ENCODE measurements at regions not wholly inside any gene's neighbourhood (a gene's known extent, or its start where the extent isn't known, plus 50 kb on each side); places are given as distances from the start of the nearest gene placed in this dataset.
"Not testable (repeated sequence)": the region's sequence is repeated elsewhere in the genome, so short reads cannot be mapped to it uniquely, and the experiment has no call there.

DNA sequence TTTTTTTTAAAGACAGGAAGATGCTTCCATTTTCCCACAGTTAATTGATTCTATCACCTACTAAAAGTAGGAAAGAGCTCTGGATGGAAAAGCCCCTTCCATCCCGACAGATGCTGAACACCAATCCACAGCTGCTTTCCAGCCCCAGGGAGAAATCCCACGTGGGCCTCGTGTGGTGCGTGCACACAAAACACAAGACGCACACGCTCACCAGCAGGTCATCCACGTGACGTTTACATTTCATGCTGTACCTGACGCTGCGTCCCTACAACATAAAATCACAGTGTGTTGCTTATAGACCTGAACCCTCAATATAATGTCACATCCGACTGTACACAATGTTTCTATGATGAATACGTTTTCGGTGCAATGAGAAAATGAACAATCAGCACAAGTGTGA lies 50.2 kb upstream of the DACT2 start:
- DNase-seq = no peak
- no peak for TF ChIP-seq GATA1 (IDR thresholded peaks at IDR 0.05; ENCODE audit: low read depth, low read length)
- TF ChIP-seq POLR2A (IDR thresholded peaks at IDR 0.05; ENCODE audit: low read length) = no peak

DNA sequence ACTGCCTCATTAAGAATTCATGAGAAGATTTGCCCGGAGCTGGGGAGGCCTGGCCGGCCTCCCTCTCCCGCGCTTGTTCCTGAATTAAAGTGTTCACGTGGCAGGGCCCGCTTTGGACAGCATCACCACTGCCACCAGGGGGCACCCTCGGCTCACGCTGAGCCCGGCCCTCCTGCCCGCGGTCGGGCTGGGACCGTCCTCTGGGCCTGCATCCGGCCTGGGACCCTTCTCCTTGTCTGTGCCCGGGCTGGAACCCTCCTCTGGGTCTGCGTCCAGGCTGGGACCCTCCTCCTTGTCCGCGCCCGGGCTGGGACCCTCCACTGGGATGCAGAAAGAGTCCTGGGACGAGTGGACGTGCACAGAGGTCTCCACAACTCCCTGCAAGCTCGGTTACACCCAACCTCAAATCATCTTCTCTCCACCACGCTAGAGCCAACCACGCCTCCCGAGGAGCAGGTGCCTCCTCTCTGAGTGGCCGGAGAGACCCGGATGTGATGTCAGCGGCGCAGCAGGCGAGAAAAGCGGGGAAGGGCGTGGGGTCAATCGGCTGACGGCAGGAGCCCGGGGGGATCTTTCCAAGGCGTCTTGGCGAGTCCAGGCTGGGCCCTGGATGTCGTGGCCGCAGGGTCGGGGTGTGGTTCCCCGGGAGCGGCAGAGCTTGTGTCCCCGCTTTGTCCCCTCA lies 50.9 kb upstream of the DACT2 start:
- TF ChIP-seq GATA1 (IDR thresholded peaks at IDR 0.05; ENCODE audit: low read depth, low read length) = no peak
- TF ChIP-seq POLR2A (IDR thresholded peaks at IDR 0.05; ENCODE audit: low read length) = no peak
- DNase-seq = peak; percentile 40 to 65

DNA sequence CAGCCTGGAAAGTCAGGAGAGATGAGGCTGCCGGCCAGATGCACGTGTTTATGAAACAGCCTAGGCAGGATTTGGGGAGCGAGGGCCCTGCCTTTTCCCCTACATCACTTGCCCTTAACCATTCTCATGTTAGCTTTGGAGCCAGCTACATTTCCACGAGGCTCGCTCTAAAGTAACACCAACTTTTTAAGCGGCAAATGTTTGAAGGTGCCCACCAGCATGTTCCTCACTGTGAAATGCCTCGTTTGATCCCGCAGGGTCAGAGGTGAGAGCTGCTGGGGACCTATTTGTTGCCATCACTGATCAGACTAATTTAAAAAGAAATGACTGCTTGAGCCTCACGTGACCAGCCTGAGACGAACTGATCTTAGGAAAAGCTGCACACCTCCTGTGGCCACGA lies 51.6 kb upstream of the DACT2 start:
- TF ChIP-seq POLR2A (IDR thresholded peaks at IDR 0.05; ENCODE audit: low read length) (no peak), GATA1 (IDR thresholded peaks at IDR 0.05; ENCODE audit: low read depth, low read length) (no peak)
- no peak for DNase-seq

GRCh38 chr6:168371618-168371980 lies 52.0 kb upstream of the DACT2 start:
- no peak for DNase-seq
- no peak for TF ChIP-seq POLR2A (IDR thresholded peaks at IDR 0.05; ENCODE audit: low read length)
- no peak for TF ChIP-seq GATA1 (IDR thresholded peaks at IDR 0.05; ENCODE audit: low read depth, low read length)

GRCh38 chr6:168371981-168372711 lies 52.6 kb upstream of the DACT2 start:
- DNase-seq = no peak
- TF ChIP-seq GATA1 (IDR thresholded peaks at IDR 0.05; ENCODE audit: low read depth, low read length) (no peak), POLR2A (IDR thresholded peaks at IDR 0.05; ENCODE audit: low read length) (no peak)

DNA sequence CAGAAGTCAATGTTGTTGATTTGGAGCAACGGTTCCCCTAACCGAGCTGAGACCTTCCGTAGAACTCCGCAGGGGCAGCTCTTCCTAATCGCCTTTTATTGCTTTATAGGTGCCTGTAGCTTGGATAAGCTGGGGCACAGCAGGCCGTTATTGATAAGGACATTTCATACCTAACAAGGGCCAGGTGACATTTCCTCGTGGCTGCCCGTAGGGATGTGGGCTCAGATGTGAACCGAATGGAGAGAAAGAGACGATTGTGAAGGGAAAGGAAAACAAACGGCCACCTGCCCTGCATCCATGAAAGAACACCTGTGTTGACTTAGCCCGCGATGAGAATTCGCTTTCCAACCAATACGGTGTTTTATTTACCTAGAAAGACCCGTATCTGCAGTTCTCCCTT lies 53.3 kb upstream of the DACT2 start:
- TF ChIP-seq POLR2A (IDR thresholded peaks at IDR 0.05; ENCODE audit: low read length) (no peak), GATA1 (IDR thresholded peaks at IDR 0.05; ENCODE audit: low read depth, low read length) (no peak)

GRCh38 chr6:168373389-168373788 lies 53.8 kb upstream of the DACT2 start:
- no peak for DNase-seq
- TF ChIP-seq POLR2A (IDR thresholded peaks at IDR 0.05; ENCODE audit: low read length) (no peak), GATA1 (IDR thresholded peaks at IDR 0.05; ENCODE audit: low read depth, low read length) (no peak)

More for the DNA sequence above, 53.3 kb upstream of the DACT2 start:
- DNase-seq = no peak

- no peak for TF ChIP-seq POLR2A (IDR thresholded peaks at IDR 0.05; ENCODE audit: low read length)
- TF ChIP-seq GATA1 (IDR thresholded peaks at IDR 0.05; ENCODE audit: low read depth, low read length) = no peak
- DNase-seq = no peak
These were observed 54.5 kb upstream of the DACT2 start for GRCh38 chr6:168374051-168374502.

GRCh38 chr6:168374541-168375071 lies 55.0 kb upstream of the DACT2 start:
- no peak for DNase-seq
- TF ChIP-seq POLR2A (IDR thresholded peaks at IDR 0.05; ENCODE audit: low read length) = no peak
- no peak for TF ChIP-seq GATA1 (IDR thresholded peaks at IDR 0.05; ENCODE audit: low read depth, low read length)

- no peak for TF ChIP-seq POLR2A (IDR thresholded peaks at IDR 0.05; ENCODE audit: low read length)
- TF ChIP-seq GATA1 (IDR thresholded peaks at IDR 0.05; ENCODE audit: low read depth, low read length) = no peak
- DNase-seq = no peak
These were observed 56.5 kb upstream of the DACT2 start for GRCh38 chr6:168376120-168376519.

DNA sequence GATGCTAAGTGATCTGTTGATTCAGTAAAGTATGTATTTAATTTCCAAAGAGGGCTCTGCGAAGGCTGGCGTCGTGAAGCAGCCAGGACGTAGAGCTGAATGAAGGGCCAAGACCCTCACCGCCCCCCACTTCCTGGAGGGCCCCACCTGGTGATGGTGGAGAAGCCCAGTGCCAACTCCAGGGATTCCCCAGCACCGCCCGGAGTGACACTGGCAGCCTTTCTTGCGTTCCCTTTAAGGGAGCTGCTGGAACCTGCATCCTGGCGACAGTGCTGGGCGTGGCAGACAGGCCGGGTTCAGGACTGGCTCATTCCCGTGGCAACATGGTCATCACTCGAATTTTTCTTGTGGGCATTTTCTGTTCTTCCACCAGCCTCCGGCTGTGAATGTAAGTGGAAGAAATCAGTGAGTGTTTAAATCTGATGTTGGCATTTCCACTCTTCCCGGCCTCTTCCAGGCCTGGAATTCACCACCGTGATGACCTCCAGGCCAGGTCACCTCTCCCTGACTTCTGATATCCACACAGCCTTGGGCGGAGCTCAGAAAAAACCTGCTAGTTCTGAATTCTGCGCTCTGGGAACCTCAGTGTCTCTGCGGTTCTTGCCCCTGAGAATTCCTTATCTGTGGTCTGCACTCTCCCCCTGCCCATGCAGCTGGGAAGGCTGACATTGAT lies 57.4 kb upstream of the DACT2 start:
- TF ChIP-seq POLR2A (IDR thresholded peaks at IDR 0.05; ENCODE audit: low read length) (no peak), GATA1 (IDR thresholded peaks at IDR 0.05; ENCODE audit: low read depth, low read length) (no peak)
- no peak for DNase-seq

- no peak for DNase-seq
- TF ChIP-seq GATA1 (IDR thresholded peaks at IDR 0.05; ENCODE audit: low read depth, low read length) (no peak), POLR2A (IDR thresholded peaks at IDR 0.05; ENCODE audit: low read length) (no peak)
These were observed 57.9 kb upstream of the DACT2 start for GRCh38 chr6:168377484-168377855.

DNA sequence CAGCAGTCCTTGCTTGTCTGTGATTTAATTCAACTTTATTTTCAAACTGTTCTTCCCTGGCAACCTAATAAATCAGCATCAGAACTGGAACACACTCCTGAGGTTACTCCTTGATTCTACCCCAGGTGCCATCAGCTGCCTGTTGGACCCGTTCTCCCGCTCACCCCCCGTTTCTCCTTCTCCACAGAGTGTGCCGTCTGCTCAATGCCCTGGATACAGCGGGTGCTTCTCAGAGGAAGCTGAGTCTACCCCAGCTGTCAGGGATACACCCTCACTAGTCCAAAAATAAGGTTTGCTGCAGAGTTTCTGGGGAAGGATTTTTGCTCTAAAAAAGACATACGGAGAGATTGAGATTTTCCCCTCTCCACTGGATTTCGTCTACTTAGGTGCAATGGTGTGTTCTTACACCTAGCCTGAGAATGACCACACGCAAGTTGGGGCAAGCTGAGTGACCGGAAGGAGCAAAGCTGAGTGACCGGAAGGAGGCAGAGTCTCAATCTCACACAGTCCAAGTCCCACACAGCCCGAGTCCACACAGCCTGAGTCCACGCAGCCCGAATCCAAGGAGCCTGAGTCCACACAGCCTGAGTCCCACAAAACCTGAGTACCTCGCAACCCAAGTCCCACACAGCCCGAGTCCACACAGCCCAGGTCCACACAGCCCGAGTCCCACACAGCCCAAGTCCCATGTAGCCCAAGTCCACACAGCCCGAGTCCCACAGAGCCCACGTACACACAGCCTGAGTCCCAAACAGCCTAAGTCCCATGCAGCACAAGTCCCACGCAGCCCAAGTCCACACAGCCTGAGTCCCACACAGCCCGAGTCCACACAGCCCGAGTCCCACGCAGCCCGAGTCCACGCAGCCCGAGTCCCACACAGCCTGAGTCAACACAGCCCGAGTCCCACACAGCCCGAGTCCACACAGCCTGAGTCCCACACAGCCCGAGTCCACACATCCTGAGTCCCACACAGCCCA lies 58.6 kb upstream of the DACT2 start:
- TF ChIP-seq GATA1 (IDR thresholded peaks at IDR 0.05; ENCODE audit: low read depth, low read length) (no peak), POLR2A (IDR thresholded peaks at IDR 0.05; ENCODE audit: low read length) (no peak)
- no peak for DNase-seq

DNA sequence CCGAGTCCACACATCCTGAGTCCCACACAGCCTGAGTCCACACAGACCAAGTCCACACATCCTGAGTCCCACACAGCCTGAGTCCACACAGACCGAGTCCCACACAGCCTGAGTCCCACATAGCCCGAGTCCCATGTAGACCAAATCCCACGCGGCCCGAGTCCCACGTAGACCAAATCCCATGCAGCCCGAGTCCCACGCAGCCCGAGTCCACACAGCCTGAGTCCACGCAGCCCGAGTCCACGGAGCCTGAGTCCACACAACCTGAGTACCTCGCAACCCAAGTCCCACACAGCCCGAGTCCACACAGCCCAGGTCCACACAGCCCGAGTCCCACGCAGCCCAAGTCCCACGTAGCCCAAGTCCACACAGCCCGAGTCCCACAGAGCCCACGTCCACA lies 60.0 kb upstream of the DACT2 start:
- not testable (repeated sequence) for DNase-seq

GRCh38 chr6:168380166-168380955 lies 60.6 kb upstream of the SMOC2 start:
- DNase-seq = not testable (repeated sequence)
